ENCODE measurements at regions not wholly inside any gene's neighbourhood (a gene's known extent, or its start where the extent isn't known, plus 50 kb on each side); places are given as distances from the start of the nearest gene placed in this dataset.

DNA sequence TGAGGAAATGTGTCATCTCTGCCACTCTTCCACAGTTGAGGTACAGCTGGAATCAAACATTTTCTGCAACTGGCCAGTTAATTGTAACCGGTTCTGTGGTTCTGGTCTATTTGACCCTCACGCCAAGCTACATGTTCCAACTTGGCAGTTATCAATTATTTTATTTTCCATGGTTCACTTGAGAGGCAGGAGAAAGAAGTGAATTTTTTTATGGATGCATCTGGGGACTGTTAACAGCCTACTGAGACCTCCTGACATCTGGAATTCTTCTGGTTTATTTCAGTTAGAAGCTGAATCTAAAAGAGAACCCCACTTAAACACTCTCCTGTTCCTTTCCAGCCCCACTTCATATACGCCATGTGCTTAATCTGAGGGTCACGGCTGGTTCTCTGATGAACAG, 372.3 kb downstream of the DNAH5 start:
- DNase-seq = no peak
- no peaks in the 10 kb centered on the region for H3K9me3 ChIP-seq (ENCODE audit: control insufficient read depth, low read length)
- H3K27me3 ChIP-seq (ENCODE audit: control insufficient read depth in 1 of 2, insufficient read depth in 1 of 2, low read length in 2 of 2) = no peaks in the 10 kb centered on the region
- H3K36me3 ChIP-seq (ENCODE audit: control insufficient read depth in 1 of 2, insufficient read depth in 2 of 2, low read depth in 1 of 2, low read length in 2 of 2) = no peaks in the 10 kb centered on the region
- H3K27ac ChIP-seq (ENCODE audit: low read length, poor library complexity, severe bottlenecking) = no peak overlapping the region
- H3K23ac ChIP-seq (ENCODE audit: low read length in 2 of 2) = no peak overlapping the region
- no peak overlapping the region for H2AK5ac ChIP-seq (ENCODE audit: low read length, severe bottlenecking)
- H2AFZ ChIP-seq (ENCODE audit: low read depth, low read length) = no peak overlapping the region
- no peak overlapping the region for H4K91ac ChIP-seq (ENCODE audit: low read length)
- H3K14ac ChIP-seq (ENCODE audit: low read length in 2 of 2) = no peak overlapping the region
- no peak overlapping the region for H3K4me2 ChIP-seq (ENCODE audit: low read length, poor library complexity, severe bottlenecking)
- H3K18ac ChIP-seq (ENCODE audit: low read depth in 1 of 2, low read length in 2 of 2) = no peak overlapping the region
- H3K79me1 ChIP-seq (replicated peaks; ENCODE audit: low read length, poor library complexity, severe bottlenecking) = no peaks in the 10 kb centered on the region
- no peak overlapping the region for H3K4me3 ChIP-seq (ENCODE audit: insufficient read depth in 1 of 2, low read depth in 1 of 2, low read length in 2 of 2)
- no peak overlapping the region for H4K8ac ChIP-seq (ENCODE audit: low read length)
- H2BK5ac ChIP-seq (ENCODE audit: low read depth, low read length, poor library complexity, severe bottlenecking) = peak overlapping the region; percentile 31
- H3K9ac ChIP-seq (ENCODE audit: low read length) = no peak overlapping the region
- H3K4me1 ChIP-seq (ENCODE audit: control insufficient read depth, insufficient read depth, low read depth, low read length) = peaks cover under 1% of the 10 kb centered on the region
- H3K4ac ChIP-seq (ENCODE audit: low read depth in 1 of 2, low read length in 2 of 2) = no peak overlapping the region
- no peak overlapping the region for H2BK15ac ChIP-seq (ENCODE audit: low read depth, poor library complexity, severe bottlenecking)
- 84% methylated on average over 4 of the region's 4 CpGs for WGBS
- no peak overlapping the region for H2BK12ac ChIP-seq (ENCODE audit: low read length in 2 of 2)
- H2BK120ac ChIP-seq (ENCODE audit: low read depth, low read length) = no peak overlapping the region

- Histone ChIP-seq H3K4me2 (ENCODE audit: low read length, poor library complexity, severe bottlenecking) (no peak overlapping the region), H2AFZ (ENCODE audit: low read depth, low read length) (no peak overlapping the region), H2BK15ac (ENCODE audit: low read depth, poor library complexity, severe bottlenecking) (no peak overlapping the region), H3K4me1 (ENCODE audit: control insufficient read depth, insufficient read depth, low read depth, low read length) (peaks cover 2% of the 10 kb centered on the region), H3K9ac (ENCODE audit: low read length) (no peak overlapping the region), H3K79me1 (replicated peaks; ENCODE audit: low read length, poor library complexity, severe bottlenecking) (no peaks in the 10 kb centered on the region), H3K36me3 (ENCODE audit: control insufficient read depth in 1 of 2, insufficient read depth in 2 of 2, low read depth in 1 of 2, low read length in 2 of 2) (no peaks in the 10 kb centered on the region), H2BK12ac (ENCODE audit: low read length in 2 of 2) (no peak overlapping the region), H3K4me3 (ENCODE audit: insufficient read depth in 1 of 2, low read depth in 1 of 2, low read length in 2 of 2) (no peak overlapping the region), H3K27ac (ENCODE audit: low read length, poor library complexity, severe bottlenecking) (no peak overlapping the region), H2AK5ac (ENCODE audit: low read length, severe bottlenecking) (no peak overlapping the region), H3K14ac (ENCODE audit: low read length in 2 of 2) (no peak overlapping the region), H3K27me3 (ENCODE audit: control insufficient read depth in 1 of 2, insufficient read depth in 1 of 2, low read length in 2 of 2) (no peaks in the 10 kb centered on the region), H4K91ac (ENCODE audit: low read length) (no peak overlapping the region), H3K9me3 (ENCODE audit: control insufficient read depth, low read length) (no peaks in the 10 kb centered on the region), H2BK120ac (ENCODE audit: low read depth, low read length) (no peak overlapping the region), H2BK5ac (ENCODE audit: low read depth, low read length, poor library complexity, severe bottlenecking) (no peak overlapping the region), H4K8ac (ENCODE audit: low read length) (no peak overlapping the region), H3K23ac (ENCODE audit: low read length in 2 of 2) (no peak overlapping the region), H3K4ac (ENCODE audit: low read depth in 1 of 2, low read length in 2 of 2) (no peak overlapping the region), H3K18ac (ENCODE audit: low read depth in 1 of 2, low read length in 2 of 2) (no peak overlapping the region)
- no peak for DNase-seq
- 73% methylated on average over 3 of the region's 3 CpGs for WGBS
These were observed 375.3 kb downstream of the DNAH5 start for GRCh38 chr5:13569090-13569715.

- Histone ChIP-seq H3K23ac (ENCODE audit: low read length in 2 of 2) (no peak overlapping the region), H3K4ac (ENCODE audit: low read depth in 1 of 2, low read length in 2 of 2) (no peak overlapping the region), H2AFZ (ENCODE audit: low read depth, low read length) (no peak overlapping the region), H3K27ac (ENCODE audit: low read length, poor library complexity, severe bottlenecking) (peak overlapping the region; percentile 35), H3K14ac (ENCODE audit: low read length in 2 of 2) (no peak overlapping the region), H3K4me1 (ENCODE audit: control insufficient read depth, insufficient read depth, low read depth, low read length) (peaks cover 2% of the 10 kb centered on the region), H2BK120ac (ENCODE audit: low read depth, low read length) (no peak overlapping the region), H2AK5ac (ENCODE audit: low read length, severe bottlenecking) (no peak overlapping the region), H3K36me3 (ENCODE audit: control insufficient read depth in 1 of 2, insufficient read depth in 2 of 2, low read depth in 1 of 2, low read length in 2 of 2) (no peaks in the 10 kb centered on the region), H3K27me3 (ENCODE audit: control insufficient read depth in 1 of 2, insufficient read depth in 1 of 2, low read length in 2 of 2) (no peaks in the 10 kb centered on the region), H3K4me2 (ENCODE audit: low read length, poor library complexity, severe bottlenecking) (no peak overlapping the region), H4K91ac (ENCODE audit: low read length) (no peak overlapping the region), H3K18ac (ENCODE audit: low read depth in 1 of 2, low read length in 2 of 2) (no peak overlapping the region), H3K9me3 (ENCODE audit: control insufficient read depth, low read length) (no peaks in the 10 kb centered on the region), H3K79me1 (replicated peaks; ENCODE audit: low read length, poor library complexity, severe bottlenecking) (no peaks in the 10 kb centered on the region), H4K8ac (ENCODE audit: low read length) (no peak overlapping the region), H3K9ac (ENCODE audit: low read length) (no peak overlapping the region), H3K4me3 (ENCODE audit: insufficient read depth in 1 of 2, low read depth in 1 of 2, low read length in 2 of 2) (no peak overlapping the region), H2BK15ac (ENCODE audit: low read depth, poor library complexity, severe bottlenecking) (no peak overlapping the region), H2BK12ac (ENCODE audit: low read length in 2 of 2) (no peak overlapping the region), H2BK5ac (ENCODE audit: low read depth, low read length, poor library complexity, severe bottlenecking) (no peak overlapping the region)
- peak; percentile 20 for DNase-seq
These were observed 376.7 kb downstream of the DNAH5 start for GRCh38 chr5:13567819-13568218.

DNA sequence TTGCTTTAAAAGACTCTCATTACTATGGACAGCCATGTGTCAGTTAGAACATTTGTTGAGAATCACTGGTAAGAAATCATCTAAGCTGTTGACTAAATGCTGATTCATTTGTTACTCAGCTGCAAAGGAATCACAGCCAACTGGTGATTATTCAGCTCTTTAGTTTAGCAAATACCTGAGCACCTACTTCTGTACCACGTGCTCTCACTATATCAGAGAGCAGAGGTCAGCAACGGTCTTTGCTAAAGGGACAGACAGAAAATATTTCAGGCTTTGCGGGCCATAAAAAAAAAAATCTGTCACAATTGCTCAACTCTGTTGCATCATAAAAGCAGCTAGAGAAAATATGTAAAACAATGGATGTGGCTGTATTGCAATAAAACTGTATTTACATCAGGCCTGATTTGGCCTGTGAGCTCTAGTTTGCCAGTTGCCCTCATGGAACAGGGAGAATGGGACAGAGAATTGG, 377.6 kb downstream of the DNAH5 start:
- H2AFZ ChIP-seq (ENCODE audit: low read depth, low read length) = no peak overlapping the region
- no peak overlapping the region for H3K23ac ChIP-seq (ENCODE audit: low read length in 2 of 2)
- no peaks in the 10 kb centered on the region for H3K79me1 ChIP-seq (replicated peaks; ENCODE audit: low read length, poor library complexity, severe bottlenecking)
- H2AK5ac ChIP-seq (ENCODE audit: low read length, severe bottlenecking) = no peak overlapping the region
- no peaks in the 10 kb centered on the region for H3K36me3 ChIP-seq (ENCODE audit: control insufficient read depth in 1 of 2, insufficient read depth in 2 of 2, low read depth in 1 of 2, low read length in 2 of 2)
- DNase-seq = peak; percentile 9
- no peaks in the 10 kb centered on the region for H3K9me3 ChIP-seq (ENCODE audit: control insufficient read depth, low read length)
- no peak overlapping the region for H2BK12ac ChIP-seq (ENCODE audit: low read length in 2 of 2)
- H3K27ac ChIP-seq (ENCODE audit: low read length, poor library complexity, severe bottlenecking) = peak overlapping the region; percentile 80
- H2BK120ac ChIP-seq (ENCODE audit: low read depth, low read length) = no peak overlapping the region
- no peak overlapping the region for H2BK5ac ChIP-seq (ENCODE audit: low read depth, low read length, poor library complexity, severe bottlenecking)
- H3K4me2 ChIP-seq (ENCODE audit: low read length, poor library complexity, severe bottlenecking) = no peak overlapping the region
- H3K14ac ChIP-seq (ENCODE audit: low read length in 2 of 2) = no peak overlapping the region
- H3K4me1 ChIP-seq (ENCODE audit: control insufficient read depth, insufficient read depth, low read depth, low read length) = peaks cover 2% of the 10 kb centered on the region
- H3K4me3 ChIP-seq (ENCODE audit: insufficient read depth in 1 of 2, low read depth in 1 of 2, low read length in 2 of 2) = no peak overlapping the region
- H2BK15ac ChIP-seq (ENCODE audit: low read depth, poor library complexity, severe bottlenecking) = no peak overlapping the region
- no peak overlapping the region for H4K8ac ChIP-seq (ENCODE audit: low read length)
- peak overlapping the region; percentile 19 for H3K9ac ChIP-seq (ENCODE audit: low read length)
- no peaks in the 10 kb centered on the region for H3K27me3 ChIP-seq (ENCODE audit: control insufficient read depth in 1 of 2, insufficient read depth in 1 of 2, low read length in 2 of 2)
- H3K18ac ChIP-seq (ENCODE audit: low read depth in 1 of 2, low read length in 2 of 2) = no peak overlapping the region
- 20% methylated on average over 2 of the region's 3 CpGs for WGBS
- no peak overlapping the region for H3K4ac ChIP-seq (ENCODE audit: low read depth in 1 of 2, low read length in 2 of 2)
- H4K91ac ChIP-seq (ENCODE audit: low read length) = no peak overlapping the region

Data from mesenchymal stem cell (in vitro differentiated cells and primary cell).